ENCODE measurements at regions not wholly inside any gene's neighbourhood (a gene's known extent, or its start where the extent isn't known, plus 50 kb on each side); places are given as distances from the start of the nearest gene placed in this dataset.

- peaks cover 3% of the 10 kb centered on the region for H3K9me3 Mint-ChIP-seq (ENCODE audit: low read depth)
- H3K4me3 Mint-ChIP-seq, result no peak overlapping the region
- no peak overlapping the region for H3K27ac Mint-ChIP-seq
These were observed 309.7 kb upstream of the MTNR1B start for GRCh38 chr11:92659793-92660192.

GRCh38 chr11:92662601-92663360 is 306.7 kb upstream of the MTNR1B start:
- no peaks in the 10 kb centered on the region for H3K36me3 Mint-ChIP-seq
- H3K27me3 Mint-ChIP-seq, result no peaks in the 10 kb centered on the region
- no peak overlapping the region for H3K4me3 Mint-ChIP-seq
- DNase-seq (no peak), ATAC-seq (no peak)
- no peak overlapping the region for H3K27ac Mint-ChIP-seq
- no peaks in the 10 kb centered on the region for H3K4me1 Mint-ChIP-seq
- CTCF ChIA-PET, result no interaction called here
- H3K9me3 Mint-ChIP-seq (ENCODE audit: low read depth), result peaks cover 3% of the 10 kb centered on the region

More at GRCh38 chr11:92659793-92660192, 309.7 kb upstream of the MTNR1B start:
- H3K4me1 Mint-ChIP-seq, result no peaks in the 10 kb centered on the region
- no peak for ATAC-seq
- no peak for DNase-seq
- CTCF ChIA-PET, result no interaction called here
- H3K36me3 Mint-ChIP-seq, result no peaks in the 10 kb centered on the region
- no peaks in the 10 kb centered on the region for H3K27me3 Mint-ChIP-seq

- Mint-ChIP-seq H3K27ac (no peak overlapping the region), H3K27me3 (no peaks in the 10 kb centered on the region), H3K4me3 (no peak overlapping the region), H3K4me1 (no peaks in the 10 kb centered on the region), H3K9me3 (ENCODE audit: low read depth) (peaks cover 3% of the 10 kb centered on the region), H3K36me3 (no peaks in the 10 kb centered on the region)
- DNase-seq (no peak), ATAC-seq (no peak)
- CTCF ChIA-PET, result no interaction called here
These were observed 305.9 kb upstream of the MTNR1B start for GRCh38 chr11:92663539-92663938.

GRCh38 chr11:92667486-92668152 is 301.8 kb upstream of the MTNR1B start:
- Mint-ChIP-seq H3K27ac (no peak overlapping the region), H3K4me1 (no peaks in the 10 kb centered on the region), H3K4me3 (no peak overlapping the region), H3K27me3 (no peaks in the 10 kb centered on the region), H3K9me3 (ENCODE audit: low read depth) (no peaks in the 10 kb centered on the region), H3K36me3 (no peaks in the 10 kb centered on the region)
- CTCF ChIA-PET, result no interaction called here
- ATAC-seq, result no peak
- DNase-seq, result no peak

GRCh38 chr11:92670308-92670890 is 299.1 kb upstream of the MTNR1B start:
- no peaks in the 10 kb centered on the region for H3K36me3 Mint-ChIP-seq
- H3K4me1 Mint-ChIP-seq, result no peaks in the 10 kb centered on the region
- H3K27me3 Mint-ChIP-seq, result no peaks in the 10 kb centered on the region
- DNase-seq, result no peak
- ATAC-seq, result no peak
- no peak overlapping the region for H3K27ac Mint-ChIP-seq
- H3K4me3 Mint-ChIP-seq, result no peak overlapping the region
- no peaks in the 10 kb centered on the region for H3K9me3 Mint-ChIP-seq (ENCODE audit: low read depth)
- CTCF ChIA-PET, result no interaction called here

- DNase-seq (no peak), ATAC-seq (no peak)
- H3K27ac Mint-ChIP-seq, result no peak overlapping the region
- H3K27me3 Mint-ChIP-seq, result no peaks in the 10 kb centered on the region
- no peaks in the 10 kb centered on the region for H3K4me1 Mint-ChIP-seq
- no peaks in the 10 kb centered on the region for H3K9me3 Mint-ChIP-seq (ENCODE audit: low read depth)
- H3K4me3 Mint-ChIP-seq, result no peak overlapping the region
- no peaks in the 10 kb centered on the region for H3K36me3 Mint-ChIP-seq
- CTCF ChIA-PET, result no interaction called here
These were observed 298.4 kb upstream of the MTNR1B start for GRCh38 chr11:92671081-92671480.

- no peak for ATAC-seq
These were observed 294.1 kb upstream of the MTNR1B start for GRCh38 chr11:92675303-92675702.

GRCh38 chr11:92675810-92676209 is 293.6 kb upstream of the MTNR1B start:
- no peak overlapping the region for H3K4me3 Mint-ChIP-seq
- no peaks in the 10 kb centered on the region for H3K9me3 Mint-ChIP-seq (ENCODE audit: low read depth)
- no peaks in the 10 kb centered on the region for H3K36me3 Mint-ChIP-seq
- CTCF ChIA-PET, result no interaction called here
- no peak overlapping the region for H3K27ac Mint-ChIP-seq
- no peak for ATAC-seq
- no peaks in the 10 kb centered on the region for H3K27me3 Mint-ChIP-seq
- no peak for DNase-seq
- H3K4me1 Mint-ChIP-seq, result no peaks in the 10 kb centered on the region

More at GRCh38 chr11:92675303-92675702, 294.1 kb upstream of the MTNR1B start:
- Mint-ChIP-seq H3K36me3 (no peaks in the 10 kb centered on the region), H3K27me3 (no peaks in the 10 kb centered on the region), H3K4me3 (no peak overlapping the region), H3K27ac (no peak overlapping the region), H3K9me3 (ENCODE audit: low read depth) (no peaks in the 10 kb centered on the region), H3K4me1 (no peaks in the 10 kb centered on the region)
- CTCF ChIA-PET, result no interaction called here
- no peak for DNase-seq

- no peak for ATAC-seq
- CTCF ChIA-PET, result no interaction called here
- no peaks in the 10 kb centered on the region for H3K36me3 Mint-ChIP-seq
- no peak for DNase-seq
- H3K4me3 Mint-ChIP-seq, result no peak overlapping the region
- H3K27me3 Mint-ChIP-seq, result no peaks in the 10 kb centered on the region
- peaks cover 4% of the 10 kb centered on the region for H3K9me3 Mint-ChIP-seq (ENCODE audit: low read depth)
- H3K4me1 Mint-ChIP-seq, result no peaks in the 10 kb centered on the region
- H3K27ac Mint-ChIP-seq, result no peak overlapping the region
These were observed 291.3 kb upstream of the MTNR1B start for GRCh38 chr11:92678008-92678611.

GRCh38 chr11:92681586-92681985 is 287.9 kb upstream of the MTNR1B start:
- no peak overlapping the region for H3K27ac Mint-ChIP-seq
- H3K27me3 Mint-ChIP-seq, result no peaks in the 10 kb centered on the region
- H3K9me3 Mint-ChIP-seq (ENCODE audit: low read depth), result peaks cover 4% of the 10 kb centered on the region
- no peaks in the 10 kb centered on the region for H3K36me3 Mint-ChIP-seq
- H3K4me3 Mint-ChIP-seq, result no peak overlapping the region
- CTCF ChIA-PET, result no interaction called here
- ATAC-seq (no peak), DNase-seq (no peak)
- H3K4me1 Mint-ChIP-seq, result no peaks in the 10 kb centered on the region

- Mint-ChIP-seq H3K36me3 (no peaks in the 10 kb centered on the region), H3K4me3 (no peak overlapping the region), H3K27ac (no peak overlapping the region), H3K27me3 (no peaks in the 10 kb centered on the region), H3K9me3 (ENCODE audit: low read depth) (peaks cover 4% of the 10 kb centered on the region), H3K4me1 (no peaks in the 10 kb centered on the region)
- CTCF ChIA-PET, result no interaction called here
- DNase-seq (no peak), ATAC-seq (no peak)
These were observed 287.3 kb upstream of the MTNR1B start for GRCh38 chr11:92682136-92682535.

GRCh38 chr11:92682952-92683351 is 286.5 kb upstream of the MTNR1B start:
- CTCF ChIA-PET, result no interaction called here
- no peaks in the 10 kb centered on the region for H3K36me3 Mint-ChIP-seq
- ATAC-seq (no peak), DNase-seq (no peak)
- H3K9me3 Mint-ChIP-seq (ENCODE audit: low read depth), result peaks cover 4% of the 10 kb centered on the region
- H3K27me3 Mint-ChIP-seq, result no peaks in the 10 kb centered on the region
- H3K27ac Mint-ChIP-seq, result no peak overlapping the region
- no peaks in the 10 kb centered on the region for H3K4me1 Mint-ChIP-seq
- no peak overlapping the region for H3K4me3 Mint-ChIP-seq

- no peaks in the 10 kb centered on the region for H3K4me1 Mint-ChIP-seq
- peaks cover 4% of the 10 kb centered on the region for H3K9me3 Mint-ChIP-seq (ENCODE audit: low read depth)
- no peak overlapping the region for H3K27ac Mint-ChIP-seq
- no peaks in the 10 kb centered on the region for H3K27me3 Mint-ChIP-seq
- no peaks in the 10 kb centered on the region for H3K36me3 Mint-ChIP-seq
- no peak for DNase-seq
- no peak for ATAC-seq
- CTCF ChIA-PET, result no interaction called here
- H3K4me3 Mint-ChIP-seq, result no peak overlapping the region
These were observed 284.4 kb upstream of the MTNR1B start for GRCh38 chr11:92685049-92685448.

GRCh38 chr11:92687724-92688123 is 281.7 kb upstream of the MTNR1B start:
- CTCF ChIA-PET, result no interaction called here
- no peaks in the 10 kb centered on the region for H3K4me1 Mint-ChIP-seq
- H3K27ac Mint-ChIP-seq, result no peak overlapping the region
- DNase-seq (no peak), ATAC-seq (no peak)
- H3K36me3 Mint-ChIP-seq, result no peaks in the 10 kb centered on the region
- H3K9me3 Mint-ChIP-seq (ENCODE audit: low read depth), result no peaks in the 10 kb centered on the region
- H3K4me3 Mint-ChIP-seq, result no peak overlapping the region
- no peaks in the 10 kb centered on the region for H3K27me3 Mint-ChIP-seq
